IMR-90 (cell line): ENCODE measurements at regions not wholly inside any gene's neighbourhood (a gene's known extent, or its start where the extent isn't known, plus 50 kb on each side); places are given as distances from the start of the nearest gene placed in this dataset.

Experiments used
- ATAC-seq: fragments of 200-7000 bp; cut with Tn5 transposase; 2 replicates; pipeline ENCODE4 v1.9.1; 2020; ENCODE audit warnings: low read depth, mild to moderate bottlenecking, moderate library complexity
- BruUV-seq: library from RNA; stranded (reverse); fragments of 400-500 nt; replicated peaks from 2 replicates; lab custom pipeline; 2021; lab: Mats Ljungman, UMichigan
- CTCF ChIA-PET: fragments of 300-600 bp; formaldehyde crosslinking; extraction: SDS; loops from one replicate; lab custom pipeline; 2021; ENCODE audit warnings: antibody characterized with exemption; lab: Yijun Ruan, JAX
- POLR2A ChIA-PET: fragments of 300-600 bp; sonication (Branson Sonifier 250); formaldehyde crosslinking; loops from one replicate; lab custom pipeline; 2022; ENCODE audit warnings: antibody characterized with exemption; ENCODE audit not compliant: unreplicated experiment; lab: Charles Lee
- DNase-seq: peaks from one replicate; pipeline ENCODE4 v3.0.0; 2013
- H2AFZ ChIP-seq: replicated peaks from 2 replicates; pipeline ENCODE3; 2013; ENCODE audit warnings: low read length, mild to moderate bottlenecking; ENCODE audit not compliant: poor library complexity
- H2AK5ac ChIP-seq: 2 replicates; pipeline ENCODE4 v1.6.1; 2013; ENCODE audit warnings: low read depth, low read length, inconsistent platforms
- H2AK9ac ChIP-seq: replicated peaks from 2 replicates; pipeline ENCODE3; 2013; ENCODE audit warnings: mild to moderate bottlenecking, low read depth, low read length, moderate library complexity; ENCODE audit not compliant: poor library complexity
- H2BK120ac ChIP-seq: 2 replicates; pipeline ENCODE4 v1.6.1; 2013; ENCODE audit warnings: low read depth, low read length, inconsistent platforms
- H2BK15ac ChIP-seq: 3 replicates; pipeline ENCODE4 v1.6.1; 2013; ENCODE audit warnings: low read depth, low read length, inconsistent platforms
- H2BK20ac ChIP-seq: 2 replicates; pipeline ENCODE4 v1.6.1; 2013; ENCODE audit warnings: low read depth, mild to moderate bottlenecking, inconsistent platforms, low read length, moderate library complexity
- H2BK5ac ChIP-seq: 2 replicates; pipeline ENCODE4 v1.6.1; 2013; ENCODE audit warnings: mild to moderate bottlenecking, low read depth, low read length, inconsistent platforms; ENCODE audit not compliant: poor library complexity, severe bottlenecking
- H3K14ac ChIP-seq: replicated peaks from 2 replicates; pipeline ENCODE4 v1.6.1; 2013; ENCODE audit warnings: low read depth, low read length, inconsistent platforms
- H3K18ac ChIP-seq: 2 replicates; pipeline ENCODE4 v1.6.1; 2013; ENCODE audit warnings: low read depth, low read length, control low read depth
- H3K23ac ChIP-seq: 2 replicates; pipeline ENCODE4 v1.6.1; 2013; ENCODE audit warnings: low read depth, low read length, inconsistent platforms
- H3K27ac ChIP-seq: 2 replicates; pipeline ENCODE4 v1.5.1; 2013; ENCODE audit warnings: mild to moderate bottlenecking, control low read depth, low read length; ENCODE audit not compliant: insufficient read depth
- H3K27me3 ChIP-seq: 2 replicates; pipeline ENCODE4 v1.6.1; 2013; ENCODE audit warnings: low read length; ENCODE audit not compliant: control insufficient read depth, insufficient read depth
- H3K36me3 ChIP-seq: 2 replicates; pipeline ENCODE4 v1.6.1; 2013; ENCODE audit warnings: low read length, mixed read lengths; ENCODE audit not compliant: control insufficient read depth, insufficient read depth
- H3K4ac ChIP-seq: 2 replicates; pipeline ENCODE4 v1.6.1; 2013; ENCODE audit warnings: low read depth, low read length, inconsistent platforms
- H3K4me1 ChIP-seq: 2 replicates; pipeline ENCODE4 v1.6.1; 2013; ENCODE audit warnings: low read length, mixed read lengths; ENCODE audit not compliant: control insufficient read depth, insufficient read depth
- H3K4me2 ChIP-seq: 2 replicates; pipeline ENCODE4 v1.6.1; 2013; ENCODE audit warnings: low read depth, mild to moderate bottlenecking, control low read depth, low read length, moderate library complexity
- H3K4me3 ChIP-seq: 2 replicates; pipeline ENCODE4 v1.5.1; 2013; ENCODE audit warnings: low read depth, mild to moderate bottlenecking, control low read depth, low read length, moderate library complexity; ENCODE audit not compliant: insufficient read depth
- H3K56ac ChIP-seq: 2 replicates; pipeline ENCODE4 v1.6.1; 2013; ENCODE audit warnings: low read length, inconsistent platforms; ENCODE audit not compliant: insufficient read depth; ENCODE audit errors: extremely low read depth
- H3K79me1 ChIP-seq, 2 experiments: 2 replicates each; pipeline ENCODE4 v1.6.1; 2013; ENCODE audit warnings: low read length in 2 of 2, inconsistent platforms in 1 of 2, low read depth in 1 of 2
- H3K9ac ChIP-seq: 2 replicates; pipeline ENCODE4 v1.6.1; 2013; ENCODE audit warnings: low read depth, low read length, control low read depth
- H3K9me1 ChIP-seq: 2 replicates; pipeline ENCODE4 v1.6.1; 2013; ENCODE audit warnings: low read length, inconsistent platforms; ENCODE audit not compliant: insufficient read depth
- H3K9me3 ChIP-seq: 2 replicates; pipeline ENCODE4 v1.6.1; 2013; ENCODE audit warnings: low read length; ENCODE audit not compliant: control insufficient read depth, insufficient read depth
- H4K20me1 ChIP-seq: 2 replicates; pipeline ENCODE4 v1.6.1; 2013; ENCODE audit warnings: low read length, inconsistent platforms; ENCODE audit not compliant: insufficient read depth
- H4K5ac ChIP-seq: 2 replicates; pipeline ENCODE4 v1.6.1; 2013; ENCODE audit warnings: mild to moderate bottlenecking, low read depth, low read length, control low read depth
- H4K8ac ChIP-seq, 2 experiments: 2 replicates each; pipeline ENCODE4 v1.6.1; 2013; ENCODE audit warnings: low read depth in 2 of 2, low read length in 2 of 2, control low read depth in 1 of 2, inconsistent platforms in 1 of 2
- H4K91ac ChIP-seq: 2 replicates; pipeline ENCODE4 v1.6.1; 2013; ENCODE audit warnings: low read depth, low read length, inconsistent platforms; ENCODE audit not compliant: insufficient read depth
- BHLHE40 ChIP-seq: fragments of 150-350 bp; IDR thresholded peaks from 2 replicates; pipeline ENCODE4 v1.6.1; 2016; ENCODE audit warnings: mild to moderate bottlenecking, low read depth, low read length
- CEBPB ChIP-seq: IDR thresholded peaks from 2 replicates; pipeline ENCODE4 v1.6.1; 2012; ENCODE audit warnings: low read depth, low read length, improper control_type of control experiment
- CHD1 ChIP-seq: IDR thresholded peaks from 2 replicates; pipeline ENCODE4 v1.6.1; 2012; ENCODE audit warnings: low read depth, low read length, improper control_type of control experiment
- CTCF ChIP-seq: conservative IDR thresholded peaks from 2 replicates; pipeline ENCODE4 v1.5.1; 2012; ENCODE audit warnings: mild to moderate bottlenecking, low read depth, low read length, improper control_type of control experiment
- ELK1 ChIP-seq: fragments of 150-350 bp; IDR thresholded peaks from 2 replicates; pipeline ENCODE4 v1.6.1; 2016; ENCODE audit warnings: low read depth, mild to moderate bottlenecking, low read length, moderate library complexity, borderline replicate concordance
- FOS ChIP-seq: fragments of 150-350 bp; IDR thresholded peaks from 2 replicates; pipeline ENCODE4 v1.6.1; 2016; ENCODE audit warnings: low read depth, low read length
- MAFK ChIP-seq: IDR thresholded peaks from 2 replicates; pipeline ENCODE4 v1.6.1; 2012; ENCODE audit warnings: low read depth, low read length, improper control_type of control experiment
- MAZ ChIP-seq: IDR thresholded peaks from 2 replicates; pipeline ENCODE4 v1.6.1; 2012; ENCODE audit warnings: low read depth, mild to moderate bottlenecking, low read length, improper control_type of control experiment, moderate library complexity, borderline replicate concordance
- MXI1 ChIP-seq: IDR thresholded peaks from 2 replicates; pipeline ENCODE4 v1.6.1; 2012; ENCODE audit warnings: low read depth, mild to moderate bottlenecking, low read length, moderate library complexity, borderline replicate concordance
- NFE2L2 ChIP-seq: fragments of 150-350 bp; IDR thresholded peaks from 2 replicates; pipeline ENCODE4 v1.6.1; 2016; ENCODE audit warnings: low read depth, mild to moderate bottlenecking, low read length
- POLR2A ChIP-seq: IDR thresholded peaks from 2 replicates; pipeline ENCODE4 v1.6.1; 2012; ENCODE audit warnings: mild to moderate bottlenecking, low read depth, low read length
- RAD21 ChIP-seq: IDR thresholded peaks from 2 replicates; pipeline ENCODE4 v1.6.1; 2012; ENCODE audit warnings: low read length, improper control_type of control experiment
- RCOR1 ChIP-seq: IDR thresholded peaks from 2 replicates; pipeline ENCODE4 v1.6.1; 2012; ENCODE audit warnings: mild to moderate bottlenecking, low read length, improper control_type of control experiment; ENCODE audit not compliant: insufficient replicate concordance
- RFX5 ChIP-seq: IDR thresholded peaks from 2 replicates; pipeline ENCODE4 v1.8.0; 2012; ENCODE audit warnings: low read depth, mild to moderate bottlenecking, low read length, moderate library complexity
- SMC3 ChIP-seq: fragments of 150-350 bp; IDR thresholded peaks from 2 replicates; pipeline ENCODE4 v1.6.1; 2016; ENCODE audit warnings: low read depth, mild to moderate bottlenecking, antibody characterized with exemption, low read length, moderate library complexity
- USF2 ChIP-seq: fragments of 150-350 bp; IDR thresholded peaks from 2 replicates; pipeline ENCODE4 v1.6.1; 2017; ENCODE audit warnings: mild to moderate bottlenecking, antibody characterized with exemption, low read length, low read depth
- WGBS, 2 experiments: methylation state at CpG; one replicate each; pipeline versions ENCODE4 v1.1.5 to v1.1.7; 2013; ENCODE audit warnings: missing lambda C conversion rate in 2 of 2; ENCODE audit not compliant: insufficient read length in 1 of 2; ENCODE audit errors: extremely low coverage in 2 of 2; 5-methylcytosine and 5-hydroxymethylcytosine counted together
- dilution Hi-C: fragments of 300-500 bp; cut with HindIII; formaldehyde crosslinking; loops from one replicate; pipeline ENCODE4 v1.14.3; 2018; ENCODE audit warnings: low sequenced_read_pairs; ENCODE audit not compliant: unreplicated experiment
- in situ Hi-C: fragments of 300-500 bp; cut with MboI; formaldehyde crosslinking; loops from 3 replicates; pipeline ENCODE4 v1.14.3; 2019; ENCODE audit warnings: low sequenced_read_pairs, inconsistent platforms, mixed read lengths
- intact Hi-C: fragments of 100-400 bp; cut with micrococcal nuclease; formaldehyde crosslinking; loops from 2 replicates; pipeline ENCODE4 v1.10.0; 2022

GRCh38 chr1:30575066-30575465 lies 148.3 kb downstream of the MATN1 start:
- Histone ChIP-seq H4K20me1 (no peaks in the 10 kb centered on the region), H3K9ac (no peak overlapping the region), H3K4ac (no peak overlapping the region), H3K4me1 (no peaks in the 10 kb centered on the region), H3K27ac (no peak overlapping the region), H3K56ac (no peak overlapping the region), H3K4me2 (no peak overlapping the region), H4K5ac (no peak overlapping the region), H3K27me3 (no peaks in the 10 kb centered on the region), H3K79me1 (no peaks in the 10 kb centered on the region), H3K9me3 (no peaks in the 10 kb centered on the region), H3K36me3 (no peaks in the 10 kb centered on the region), H2BK20ac (no peak overlapping the region), H2AK5ac (no peak overlapping the region), H2BK5ac (no peak overlapping the region), H2BK120ac (no peak overlapping the region), H3K18ac (no peak overlapping the region), H3K9me1 (no peaks in the 10 kb centered on the region), H3K23ac (no peak overlapping the region), H2AFZ (no peak overlapping the region), H4K91ac (no peak overlapping the region), H2BK15ac (no peak overlapping the region), H2AK9ac (no peak overlapping the region), H3K14ac (no peak overlapping the region), H4K8ac (no peak overlapping the region), H3K4me3 (no peak overlapping the region)
- ChIA-PET POLR2A (no interaction called here), CTCF (no interaction called here)
- TF ChIP-seq FOS = no peak
- no peak for TF ChIP-seq MAZ
- TF ChIP-seq CTCF = no peak
- no peak for TF ChIP-seq POLR2A
- TF ChIP-seq RCOR1 = no peak
- no peak for TF ChIP-seq SMC3
- no peak for TF ChIP-seq CHD1
- TF ChIP-seq RAD21 = no peak
- TF ChIP-seq USF2 = no peak
- TF ChIP-seq MXI1 = no peak
- TF ChIP-seq ELK1 = no peak
- no peak for TF ChIP-seq BHLHE40
- no peak for TF ChIP-seq MAFK
- no peak for TF ChIP-seq CEBPB
- no peak for TF ChIP-seq NFE2L2
- TF ChIP-seq RFX5 = no peak
- dilution Hi-C loops = no loop called here
- WGBS, 2 experiments = 36% methylated on average over 3 of the region's 5 CpGs; no CpG with 5 or more reads in 1 of the 2 experiments
- ATAC-seq (no peak), DNase-seq (no peak)
- intact Hi-C loops = no loop called here
- BruUV-seq = no TSS peak
- in situ Hi-C loops = no loop called here
